ENCODE measurements at regions not wholly inside any gene's neighbourhood (a gene's known extent, or its start where the extent isn't known, plus 50 kb on each side); places are given as distances from the start of the nearest gene placed in this dataset.

GRCh38 chr15:46773016-46773415 lies 944.3 kb upstream of the SEMA6D start:
- DNase-seq (ENCODE audit: low spot score): no peak
- no peak for TF ChIP-seq CTCF (IDR thresholded peaks at IDR 0.05)
- H3K27ac ChIP-seq: no peak overlapping the region
- no peak overlapping the region for H3K4me3 ChIP-seq

GRCh38 chr15:46778876-46779275 lies 938.4 kb upstream of the SEMA6D start:
- no peak for TF ChIP-seq CTCF (IDR thresholded peaks at IDR 0.05)
- no peak overlapping the region for H3K27ac ChIP-seq
- no peak for DNase-seq (ENCODE audit: low spot score)
- no peak overlapping the region for H3K4me3 ChIP-seq

DNA sequence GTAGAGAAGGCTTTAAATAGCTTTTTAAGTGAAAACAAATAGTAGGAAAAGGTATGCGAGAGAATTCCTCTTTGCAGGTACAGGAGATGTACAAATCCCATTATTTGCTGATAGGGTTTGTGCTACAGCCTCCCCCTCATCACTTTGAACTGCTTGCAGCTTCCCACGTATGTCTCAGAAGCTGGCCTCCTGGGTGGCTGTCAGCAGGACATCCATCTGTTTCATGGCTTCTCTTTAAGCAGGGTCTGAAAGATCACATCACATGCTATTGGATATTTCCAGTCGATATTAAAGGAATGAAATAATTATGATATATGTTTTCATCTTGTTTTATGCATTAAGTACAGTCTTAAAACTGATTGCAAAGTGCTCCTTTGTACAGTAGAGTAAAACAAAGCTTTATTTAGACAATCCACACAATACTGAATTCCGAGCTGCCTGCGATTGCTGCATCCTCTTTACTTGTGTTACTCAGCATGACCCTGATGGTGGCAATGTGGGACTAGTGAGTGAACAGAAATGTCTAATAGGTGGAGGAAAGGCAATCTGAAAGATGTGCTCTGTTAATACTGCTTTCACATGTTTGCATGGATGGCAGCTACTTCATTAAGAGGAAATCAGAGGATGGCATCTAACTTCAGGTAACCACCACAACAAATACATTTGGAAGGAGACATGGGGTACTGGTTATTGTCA lies 930.6 kb upstream of the SEMA6D start:
- H3K4me3 ChIP-seq: no peak overlapping the region
- no peak for TF ChIP-seq CTCF (IDR thresholded peaks at IDR 0.05)
- DNase-seq (ENCODE audit: low spot score): no peak
- H3K27ac ChIP-seq: no peak overlapping the region

- no peak overlapping the region for H3K27ac ChIP-seq
- no peak overlapping the region for H3K4me3 ChIP-seq
- no peak for TF ChIP-seq CTCF (IDR thresholded peaks at IDR 0.05)
- no peak for DNase-seq (ENCODE audit: low spot score)
Observed at GRCh38 chr15:46795685-46796084, 921.6 kb upstream of the SEMA6D start.

DNA sequence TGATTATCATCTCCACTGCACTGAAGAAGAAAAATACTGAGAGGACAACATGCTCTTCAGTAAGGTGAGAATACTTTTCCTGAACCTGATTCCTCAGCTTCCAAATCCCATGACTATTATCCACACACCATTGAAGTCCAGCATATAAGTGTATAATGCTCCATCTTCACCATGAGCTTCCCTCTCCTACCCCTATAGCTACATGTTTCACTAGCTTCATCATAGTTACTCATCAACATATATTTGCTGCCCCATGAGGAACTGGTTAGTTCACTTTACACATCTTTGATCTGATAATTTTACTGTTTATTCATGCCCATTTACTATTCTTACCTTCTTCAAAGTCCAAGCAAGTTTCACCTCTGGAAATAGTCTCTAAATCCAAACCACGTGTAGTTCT lies 908.5 kb upstream of the SEMA6D start:
- H3K4me3 ChIP-seq: no peak overlapping the region
- DNase-seq (ENCODE audit: low spot score): no peak
- TF ChIP-seq CTCF (IDR thresholded peaks at IDR 0.05): no peak
- no peak overlapping the region for H3K27ac ChIP-seq

DNA sequence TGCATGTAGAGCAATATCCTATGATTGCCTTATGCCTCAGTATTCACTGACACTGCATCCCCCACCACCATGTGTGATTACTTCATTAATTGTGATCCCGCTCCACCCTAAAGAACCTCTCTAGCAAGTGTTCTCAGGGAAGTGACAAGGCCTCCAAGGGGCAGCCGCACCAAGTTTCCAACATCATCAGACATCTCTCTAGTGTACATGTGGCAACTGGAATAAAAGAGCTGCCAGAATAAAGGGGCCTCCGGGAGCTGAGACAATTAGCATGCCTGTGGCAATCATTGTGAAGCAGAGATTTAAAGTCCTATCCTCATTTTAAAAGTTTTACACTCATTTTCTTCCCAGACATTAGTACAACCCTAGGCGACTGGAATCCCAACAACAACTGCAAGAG lies 902.1 kb upstream of the SEMA6D start:
- TF ChIP-seq CTCF (IDR thresholded peaks at IDR 0.05): no peak
- Histone ChIP-seq H3K4me3 (no peak overlapping the region), H3K27ac (no peak overlapping the region)
- no peak for DNase-seq (ENCODE audit: low spot score)

DNA sequence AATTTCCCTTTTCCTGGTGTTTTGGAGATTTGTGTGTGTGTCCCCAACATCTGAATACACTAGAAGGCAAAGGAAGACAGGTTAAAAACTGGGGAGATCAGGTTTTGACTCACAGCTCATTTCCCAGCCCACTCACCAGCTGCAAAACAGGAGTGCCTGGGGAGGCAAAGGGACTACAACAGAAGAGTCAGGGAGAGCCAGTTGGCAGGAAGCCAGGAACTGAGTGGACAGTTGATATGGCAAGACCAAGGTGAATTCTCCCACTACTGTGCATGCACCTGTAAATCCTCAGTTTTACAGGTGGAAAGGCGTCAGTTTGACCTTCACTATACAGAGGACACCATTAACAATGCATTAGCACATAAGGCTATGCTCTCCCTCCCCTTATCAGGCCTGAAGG lies 901.5 kb upstream of the SEMA6D start:
- DNase-seq (ENCODE audit: low spot score): no peak
- no peak for TF ChIP-seq CTCF (IDR thresholded peaks at IDR 0.05)
- Histone ChIP-seq H3K4me3 (no peak overlapping the region), H3K27ac (no peak overlapping the region)

All from coronary artery (tissue), 2 donors.